Smooth muscle cell (in vitro differentiated cells): ENCODE measurements at regions not wholly inside any gene's neighbourhood (a gene's known extent, or its start where the extent isn't known, plus 50 kb on each side); places are given as distances from the start of the nearest gene placed in this dataset.

Experiments
- DNase-seq: peaks from one replicate; lab custom pipeline; 2025; ENCODE audit not compliant: unreplicated experiment; lab: John Stamatoyannopoulos, UW
- H2AFZ ChIP-seq: fragments of 200-600 bp; sonication (generic); 2 replicates; pipeline ENCODE4 v1.6.0; 2016; ENCODE audit warnings: antibody characterized with exemption, low read depth, mild to moderate bottlenecking
- H3F3A ChIP-seq: fragments of 200-600 bp; sonication (generic); 2 replicates; pipeline ENCODE4 v1.6.0; 2017; ENCODE audit warnings: antibody characterized with exemption, low read depth
- H3K27ac ChIP-seq: fragments of 200-600 bp; sonication (generic); 2 replicates; pipeline ENCODE4 v1.5.1; 2016; ENCODE audit warnings: low read depth, mild to moderate bottlenecking
- H3K27me3 ChIP-seq: fragments of 200-600 bp; sonication (generic); 2 replicates; pipeline ENCODE4 v1.6.1; 2016; ENCODE audit warnings: low read depth, mild to moderate bottlenecking
- H3K36me3 ChIP-seq: fragments of 200-600 bp; sonication (generic); 2 replicates; pipeline ENCODE4 v1.5.1; 2016; ENCODE audit warnings: low read depth
- H3K4me1 ChIP-seq: fragments of 200-600 bp; sonication (generic); 2 replicates; pipeline ENCODE4 v1.5.1; 2016; ENCODE audit warnings: low read depth
- H3K4me2 ChIP-seq: fragments of 200-600 bp; sonication (generic); 2 replicates; pipeline ENCODE4 v1.6.0; 2016; ENCODE audit warnings: mild to moderate bottlenecking
- H3K4me3 ChIP-seq: fragments of 200-600 bp; sonication (generic); 2 replicates; pipeline ENCODE4 v1.5.1; 2016; ENCODE audit warnings: mild to moderate bottlenecking
- H3K79me2 ChIP-seq: fragments of 200-600 bp; sonication (generic); 2 replicates; pipeline ENCODE4 v1.6.0; 2016; ENCODE audit warnings: low read depth, mild to moderate bottlenecking
- H3K9ac ChIP-seq: fragments of 200-600 bp; sonication (generic); 2 replicates; pipeline ENCODE4 v1.6.0; 2016; ENCODE audit warnings: low read depth
- H3K9me3 ChIP-seq: fragments of 200-600 bp; sonication (generic); replicated peaks from 2 replicates; pipeline ENCODE4 v1.5.1; 2016; ENCODE audit warnings: low read depth
- H4K20me1 ChIP-seq: fragments of 200-600 bp; sonication (generic); 2 replicates; pipeline ENCODE4 v1.6.0; 2016; ENCODE audit warnings: low read depth
- WGBS: methylation state at CpG from one replicate; pipeline ENCODE4 v1.1.7; 2016; ENCODE audit warnings: low lambda C conversion rate; 5-methylcytosine and 5-hydroxymethylcytosine counted together
- TF ChIP-seq, protein P1 (sequence below): fragments of 200-600 bp; sonication (generic); IDR thresholded peaks from 2 replicates; pipeline ENCODE4 v1.5.1; 2017; ENCODE audit warnings: borderline replicate concordance, mild to moderate bottlenecking, antibody characterized with exemption; ENCODE audit not compliant: insufficient read depth, poor library complexity, severe bottlenecking

- Histone ChIP-seq H3K27me3 (no peaks in the 10 kb centered on the region), H3K36me3 (no peaks in the 10 kb centered on the region), H3K4me3 (no peak overlapping the region), H3K9me3 (no peaks in the 10 kb centered on the region), H3K4me2 (no peak overlapping the region), H3K79me2 (no peaks in the 10 kb centered on the region), H3F3A (peaks cover 6% of the 10 kb centered on the region), H3K4me1 (no peaks in the 10 kb centered on the region), H2AFZ (no peak overlapping the region), H3K9ac (no peak overlapping the region), H4K20me1 (no peaks in the 10 kb centered on the region), H3K27ac (peak overlapping the region; percentile 14)
- no peak for DNase-seq
- TF ChIP-seq, protein P1, sequence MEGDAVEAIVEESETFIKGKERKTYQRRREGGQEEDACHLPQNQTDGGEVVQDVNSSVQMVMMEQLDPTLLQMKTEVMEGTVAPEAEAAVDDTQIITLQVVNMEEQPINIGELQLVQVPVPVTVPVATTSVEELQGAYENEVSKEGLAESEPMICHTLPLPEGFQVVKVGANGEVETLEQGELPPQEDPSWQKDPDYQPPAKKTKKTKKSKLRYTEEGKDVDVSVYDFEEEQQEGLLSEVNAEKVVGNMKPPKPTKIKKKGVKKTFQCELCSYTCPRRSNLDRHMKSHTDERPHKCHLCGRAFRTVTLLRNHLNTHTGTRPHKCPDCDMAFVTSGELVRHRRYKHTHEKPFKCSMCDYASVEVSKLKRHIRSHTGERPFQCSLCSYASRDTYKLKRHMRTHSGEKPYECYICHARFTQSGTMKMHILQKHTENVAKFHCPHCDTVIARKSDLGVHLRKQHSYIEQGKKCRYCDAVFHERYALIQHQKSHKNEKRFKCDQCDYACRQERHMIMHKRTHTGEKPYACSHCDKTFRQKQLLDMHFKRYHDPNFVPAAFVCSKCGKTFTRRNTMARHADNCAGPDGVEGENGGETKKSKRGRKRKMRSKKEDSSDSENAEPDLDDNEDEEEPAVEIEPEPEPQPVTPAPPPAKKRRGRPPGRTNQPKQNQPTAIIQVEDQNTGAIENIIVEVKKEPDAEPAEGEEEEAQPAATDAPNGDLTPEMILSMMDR = no peak
- 75% methylated on average over 2 of the region's 2 CpGs for WGBS
Observed at GRCh38 chr5:10836986-10837385, 76.0 kb upstream of the DAP start.

DNA sequence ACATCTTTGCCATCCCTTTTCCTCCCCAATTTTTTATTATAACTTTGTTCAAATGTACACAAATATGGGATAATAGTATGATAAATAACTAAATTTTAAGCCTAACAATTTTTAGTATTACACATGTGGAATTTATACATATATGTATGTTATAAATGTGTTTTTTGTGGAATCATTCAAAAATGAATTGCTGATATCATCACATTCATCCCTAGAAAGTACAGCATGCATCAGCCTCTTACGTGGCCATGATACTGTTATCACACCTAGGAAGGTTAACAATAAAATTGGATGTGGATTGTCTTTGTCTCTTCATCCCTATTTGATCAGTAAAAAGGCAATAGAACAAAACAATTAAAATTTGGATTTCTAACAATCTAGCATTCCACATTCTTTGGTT, 73.7 kb upstream of the DAP start:
- Histone ChIP-seq H3K4me2 (no peak overlapping the region), H3F3A (peaks cover 6% of the 10 kb centered on the region), H3K4me3 (no peak overlapping the region), H3K9ac (no peak overlapping the region), H3K27me3 (no peaks in the 10 kb centered on the region), H3K9me3 (no peaks in the 10 kb centered on the region), H3K4me1 (no peaks in the 10 kb centered on the region), H3K79me2 (no peaks in the 10 kb centered on the region), H3K36me3 (no peaks in the 10 kb centered on the region), H4K20me1 (no peaks in the 10 kb centered on the region), H3K27ac (no peak overlapping the region), H2AFZ (no peak overlapping the region)
- TF ChIP-seq, protein P1 = no peak
- WGBS = 93% methylated on average over 1 of the region's 1 CpG
- DNase-seq = no peak

DNA sequence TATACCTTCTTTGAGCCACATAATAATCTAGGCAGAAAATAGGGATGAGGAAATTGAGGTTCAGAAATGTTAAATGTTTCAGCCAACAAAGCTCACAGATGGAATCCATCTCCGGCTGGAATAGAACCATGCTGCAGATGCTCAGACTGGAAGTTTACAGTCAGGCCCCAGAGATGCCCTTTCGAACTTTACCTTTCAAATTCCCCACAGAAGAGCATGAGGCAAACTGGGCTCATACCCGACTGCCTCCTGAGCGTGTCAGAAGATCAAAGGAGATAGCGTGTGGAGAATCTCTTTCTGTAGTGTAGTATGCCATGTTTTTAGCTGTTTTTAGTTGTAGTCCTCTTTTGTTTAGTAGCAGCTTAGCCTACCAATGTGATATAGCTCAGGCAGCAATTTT, 72.0 kb upstream of the DAP start:
- Histone ChIP-seq H3K36me3 (no peaks in the 10 kb centered on the region), H3K4me3 (no peak overlapping the region), H4K20me1 (no peaks in the 10 kb centered on the region), H3K79me2 (no peaks in the 10 kb centered on the region), H3K27me3 (no peaks in the 10 kb centered on the region), H2AFZ (peak overlapping the region; percentile 36), H3K9me3 (no peaks in the 10 kb centered on the region), H3F3A (peaks cover 6% of the 10 kb centered on the region), H3K4me1 (no peaks in the 10 kb centered on the region), H3K4me2 (no peak overlapping the region), H3K9ac (no peak overlapping the region), H3K27ac (no peak overlapping the region)
- 80% methylated on average over 5 of the region's 5 CpGs for WGBS
- DNase-seq = no peak
- TF ChIP-seq, protein P1 = no peak

DNA sequence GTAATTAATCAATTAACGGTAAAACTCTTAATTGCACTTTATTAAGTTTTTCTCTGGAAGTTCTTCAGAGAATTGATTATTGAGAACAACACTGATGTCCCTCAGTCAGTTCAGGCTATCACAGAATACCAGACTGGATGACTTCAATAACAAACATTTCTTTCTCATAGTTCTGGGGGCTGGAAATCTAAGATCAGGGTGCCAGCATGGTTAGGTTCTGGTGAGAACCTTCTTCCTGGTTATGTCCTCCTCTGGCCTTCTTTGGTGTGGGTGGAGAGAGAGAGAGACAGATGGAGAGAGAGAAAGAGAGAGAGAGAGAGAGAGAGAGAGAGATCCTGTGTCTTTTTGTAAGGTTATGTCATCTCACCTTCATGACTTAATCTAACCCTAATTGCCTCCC, 71.4 kb upstream of the DAP start:
- no peaks in the 10 kb centered on the region for H3K9me3 ChIP-seq
- DNase-seq = no peak
- peak overlapping the region; percentile 74 for H3K4me2 ChIP-seq
- H3K9ac ChIP-seq = no peak overlapping the region
- TF ChIP-seq, protein P1 = no peak
- peaks cover 6% of the 10 kb centered on the region for H3F3A ChIP-seq
- 100% methylated on average over 1 of the region's 1 CpG for WGBS
- H4K20me1 ChIP-seq = no peaks in the 10 kb centered on the region
- peak overlapping the region; percentile 75 for H3K27ac ChIP-seq
- H2AFZ ChIP-seq = no peak overlapping the region
- no peak overlapping the region for H3K4me3 ChIP-seq
- H3K4me1 ChIP-seq = no peaks in the 10 kb centered on the region
- H3K36me3 ChIP-seq = no peaks in the 10 kb centered on the region
- no peaks in the 10 kb centered on the region for H3K27me3 ChIP-seq
- no peaks in the 10 kb centered on the region for H3K79me2 ChIP-seq
